ENCODE measurements at regions not wholly inside any gene's neighbourhood (a gene's known extent, or its start where the extent isn't known, plus 50 kb on each side); places are given as distances from the start of the nearest gene placed in this dataset.

GRCh38 chr1:187514110-187514509, 685.4 kb downstream of the PLA2G4A start:
- TF ChIP-seq REST (IDR thresholded peaks at IDR 0.05; ENCODE audit: low read depth) (no peak), TCF12 (IDR thresholded peaks at IDR 0.05; ENCODE audit: low read depth) (no peak)
